ENCODE measurements at regions not wholly inside any gene's neighbourhood (a gene's known extent, or its start where the extent isn't known, plus 50 kb on each side); places are given as distances from the start of the nearest gene placed in this dataset.

- no peak for TF ChIP-seq CTCF (IDR thresholded peaks at IDR 0.05)
- no peak for TF ChIP-seq EZH2 (IDR thresholded peaks at IDR 0.05; ENCODE audit: borderline replicate concordance, insufficient read depth, low read depth, low read length, poor library complexity, severe bottlenecking)
Observed at GRCh38 chr13:81393721-81394120, 1052.8 kb upstream of the SPRY2 start.
